GM12865 (cell line): ENCODE measurements at regions not wholly inside any gene's neighbourhood (a gene's known extent, or its start where the extent isn't known, plus 50 kb on each side); places are given as distances from the start of the nearest gene placed in this dataset.

ENCODE experiments used
- DNase-seq: peaks from one replicate; pipeline ENCODE4 v3.0.0; 2010; ENCODE audit warnings: low read depth
- H3K4me3 ChIP-seq: 2 replicates; pipeline ENCODE4 v1.5.1; 2011; ENCODE audit warnings: mild to moderate bottlenecking, low read depth, low read length, control low read depth
- TF ChIP-seq, protein P1 (sequence below): IDR thresholded peaks from 2 replicates; pipeline ENCODE4 v1.5.1; 2011; ENCODE audit warnings: low read length, control low read depth, low read depth, inconsistent platforms; ENCODE audit not compliant: insufficient read depth; ENCODE audit errors: missing control alignments

DNA sequence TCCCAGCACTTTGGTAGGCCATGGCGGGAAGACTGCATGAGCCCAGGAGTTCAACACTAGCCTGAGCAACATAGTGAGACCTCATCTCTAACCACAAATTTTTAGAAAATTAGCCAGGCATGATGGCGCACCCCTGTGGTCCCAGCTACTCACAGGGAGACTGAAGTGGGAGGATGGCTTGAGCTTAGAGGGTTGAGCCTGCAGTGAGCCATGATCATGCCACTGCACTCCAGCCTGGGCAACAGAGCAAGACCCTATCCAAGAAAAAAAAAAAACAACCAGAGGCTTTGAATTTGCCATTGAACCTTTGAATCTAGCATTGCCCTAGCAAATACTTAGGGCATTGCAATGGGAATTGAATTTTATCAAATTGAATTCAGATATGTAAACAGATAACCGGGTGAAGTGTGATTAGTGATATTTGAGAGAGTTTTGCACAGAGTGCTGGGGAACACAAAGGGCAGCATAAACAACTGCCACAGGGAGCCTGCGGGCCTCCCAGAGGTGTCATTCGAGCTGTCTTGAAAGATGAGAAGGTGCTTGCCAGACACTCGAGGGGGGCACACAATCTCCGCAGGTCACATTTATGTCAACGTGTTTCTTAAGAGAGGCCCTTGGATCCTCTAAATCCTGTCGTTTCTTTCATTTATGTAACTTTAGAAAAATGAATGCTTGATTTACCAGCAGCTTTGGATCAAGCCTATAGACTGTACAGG, 200.3 kb downstream of the AASDH start:
- TF ChIP-seq, protein P1, sequence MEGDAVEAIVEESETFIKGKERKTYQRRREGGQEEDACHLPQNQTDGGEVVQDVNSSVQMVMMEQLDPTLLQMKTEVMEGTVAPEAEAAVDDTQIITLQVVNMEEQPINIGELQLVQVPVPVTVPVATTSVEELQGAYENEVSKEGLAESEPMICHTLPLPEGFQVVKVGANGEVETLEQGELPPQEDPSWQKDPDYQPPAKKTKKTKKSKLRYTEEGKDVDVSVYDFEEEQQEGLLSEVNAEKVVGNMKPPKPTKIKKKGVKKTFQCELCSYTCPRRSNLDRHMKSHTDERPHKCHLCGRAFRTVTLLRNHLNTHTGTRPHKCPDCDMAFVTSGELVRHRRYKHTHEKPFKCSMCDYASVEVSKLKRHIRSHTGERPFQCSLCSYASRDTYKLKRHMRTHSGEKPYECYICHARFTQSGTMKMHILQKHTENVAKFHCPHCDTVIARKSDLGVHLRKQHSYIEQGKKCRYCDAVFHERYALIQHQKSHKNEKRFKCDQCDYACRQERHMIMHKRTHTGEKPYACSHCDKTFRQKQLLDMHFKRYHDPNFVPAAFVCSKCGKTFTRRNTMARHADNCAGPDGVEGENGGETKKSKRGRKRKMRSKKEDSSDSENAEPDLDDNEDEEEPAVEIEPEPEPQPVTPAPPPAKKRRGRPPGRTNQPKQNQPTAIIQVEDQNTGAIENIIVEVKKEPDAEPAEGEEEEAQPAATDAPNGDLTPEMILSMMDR, result no peak
- no peak for DNase-seq
- no peak overlapping the region for H3K4me3 ChIP-seq

DNA sequence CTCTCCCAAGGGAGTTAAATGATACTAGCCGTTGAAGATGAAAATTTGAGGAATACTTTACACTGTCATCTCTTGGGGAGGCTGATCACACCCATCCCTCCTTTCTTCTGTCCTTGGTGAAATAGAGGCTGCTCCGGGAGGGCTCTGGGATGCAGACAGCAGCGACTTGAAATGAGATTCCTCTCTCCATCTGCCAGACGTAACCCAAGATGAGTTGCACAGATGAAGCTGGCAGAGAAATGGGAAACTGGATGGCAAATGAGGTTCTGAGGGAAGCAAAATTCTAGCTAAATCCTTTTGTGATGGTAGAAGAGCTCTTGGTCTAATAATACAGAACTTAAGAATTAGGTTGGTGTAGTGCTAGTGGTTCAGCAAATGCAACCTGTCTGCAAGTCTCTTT, 201.4 kb downstream of the AASDH start:
- H3K4me3 ChIP-seq, result no peak overlapping the region
- DNase-seq, result no peak
- TF ChIP-seq, protein P1, result no peak

DNA sequence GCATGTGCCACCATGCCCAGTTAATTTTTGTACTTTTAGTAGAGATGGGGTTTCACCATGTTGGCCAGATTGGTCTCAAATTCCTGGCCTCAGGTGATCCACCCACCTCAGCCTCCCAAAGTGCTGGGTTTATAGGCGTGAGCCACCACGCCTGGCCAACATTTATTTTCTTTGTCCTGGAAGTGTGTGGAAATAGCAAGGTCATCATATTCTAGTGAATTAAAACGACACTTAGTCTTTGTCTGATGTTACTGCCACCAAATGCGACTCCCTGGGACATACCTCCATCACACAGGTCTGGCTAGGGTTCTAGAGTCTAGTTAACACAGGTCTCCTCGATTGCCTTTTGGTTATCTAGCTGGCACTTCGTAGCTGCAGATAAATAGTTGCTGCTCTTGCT, 203.1 kb downstream of the AASDH start:
- TF ChIP-seq, protein P1, result no peak
- no peak for DNase-seq
- H3K4me3 ChIP-seq, result no peak overlapping the region

DNA sequence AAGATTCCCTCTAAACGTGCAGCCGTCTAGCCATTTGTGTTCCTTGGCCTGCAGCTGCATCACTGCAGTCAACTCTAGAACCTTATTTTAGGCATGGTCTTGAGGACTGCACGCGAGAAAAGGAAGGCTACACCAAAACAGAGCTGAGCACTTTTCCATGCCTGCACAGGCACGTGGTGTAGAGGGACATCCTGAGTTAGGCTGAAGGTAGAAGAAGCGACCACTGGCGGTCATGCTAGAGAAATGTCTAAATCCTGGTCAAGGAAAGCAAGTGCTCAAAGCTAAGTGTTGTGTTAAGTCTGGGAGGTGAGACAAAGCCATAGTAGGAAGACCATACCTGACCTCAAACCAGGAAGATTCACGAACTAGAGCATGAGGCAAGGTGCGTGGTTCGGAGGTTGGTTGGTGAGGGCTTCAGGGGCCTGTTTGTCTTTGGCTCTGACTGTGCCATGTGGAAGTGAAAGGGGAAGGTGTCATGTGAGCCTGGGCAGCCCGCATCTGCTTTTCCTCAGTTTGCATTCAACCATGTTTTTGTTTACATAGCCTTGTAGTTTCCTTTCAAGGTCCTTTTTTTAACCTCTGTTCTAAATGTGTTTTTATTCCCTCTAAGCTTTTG, 203.8 kb downstream of the AASDH start:
- TF ChIP-seq, protein P1, result peak; percentile 4
- peak; percentile 50 for DNase-seq
- no peak overlapping the region for H3K4me3 ChIP-seq

DNA sequence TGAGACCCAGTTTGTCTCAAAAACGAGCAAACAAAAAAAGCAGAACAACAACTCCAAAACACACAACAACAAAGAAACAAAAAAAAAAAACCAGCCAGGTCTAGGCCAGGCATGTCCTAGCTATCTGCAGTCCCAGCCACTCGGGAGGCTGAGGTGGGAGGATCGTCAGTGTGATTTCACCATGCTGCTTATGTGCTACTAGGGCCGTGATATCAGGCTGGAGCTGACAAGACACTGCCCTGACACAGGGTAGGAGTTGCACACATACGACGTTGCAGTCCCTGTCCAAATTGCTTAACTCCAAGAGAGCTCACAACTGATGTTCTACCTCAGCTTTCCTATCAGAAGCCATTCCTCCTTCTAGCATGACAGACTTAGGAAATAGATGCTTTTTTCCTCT, 204.9 kb downstream of the AASDH start:
- no peak for DNase-seq
- TF ChIP-seq, protein P1, result no peak
- no peak overlapping the region for H3K4me3 ChIP-seq

DNA sequence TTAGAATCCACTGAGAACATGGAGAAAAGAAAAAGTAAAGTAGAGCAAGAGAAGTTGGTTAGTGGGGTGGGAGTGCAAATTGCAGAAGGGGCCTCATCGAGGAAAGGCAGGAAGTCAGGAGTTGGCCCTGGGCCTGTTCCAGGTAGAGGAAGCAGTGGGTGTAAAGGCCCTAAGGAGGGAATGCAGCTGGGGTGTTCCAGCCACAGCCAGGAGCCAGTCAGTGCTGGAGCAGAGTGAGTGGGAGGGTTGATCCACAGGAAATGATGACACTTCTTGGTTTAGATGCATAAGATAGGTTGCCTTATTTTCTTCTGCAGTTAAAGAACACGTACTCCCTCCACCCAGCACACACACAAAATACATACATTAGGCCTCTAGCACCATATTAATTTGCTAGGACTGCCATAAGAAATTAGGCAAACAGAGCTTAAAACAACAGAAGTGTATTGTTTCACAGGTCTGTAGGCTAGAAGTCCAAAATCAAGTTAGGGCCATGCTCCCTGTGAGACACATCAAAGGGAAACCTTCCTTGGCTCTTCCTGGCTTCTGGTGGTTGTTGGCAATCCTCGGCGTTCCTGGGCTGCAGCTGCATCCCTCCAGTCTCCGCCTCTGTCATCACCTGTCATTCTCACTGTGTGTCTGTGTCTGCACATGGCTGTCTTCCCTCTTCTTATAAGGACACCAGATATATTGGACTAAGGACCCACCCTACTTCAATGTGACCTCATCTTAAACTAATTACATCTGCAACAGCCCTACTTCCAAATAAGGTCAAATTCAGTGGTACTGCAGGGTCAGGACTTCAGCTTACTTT, 205.9 kb downstream of the AASDH start:
- DNase-seq, result no peak
- TF ChIP-seq, protein P1, result no peak
- H3K4me3 ChIP-seq, result no peak overlapping the region
